Activated CD4-positive, alpha-beta T cell treated with anti-CD3 and anti-CD28 coated beads, Interleukin-2, amount 50 U/mL, for 16 hours (primary cell): ENCODE measurements at regions not wholly inside any gene's neighbourhood (a gene's known extent, or its start where the extent isn't known, plus 50 kb on each side); places are given as distances from the start of the nearest gene placed in this dataset.
"Not testable (repeated sequence)": the region's sequence is repeated elsewhere in the genome, so short reads cannot be mapped to it uniquely, and the experiment has no call there.

Experiments used
- DNase-seq: peaks from one replicate; pipeline ENCODE4 v3.0.0-alpha.2; 2020

GRCh38 chr13:43946281-43946680, 66.6 kb downstream of the LACC1 start:
- no peak for DNase-seq

- DNase-seq: no peak
Observed at GRCh38 chr13:43947897-43948458, 68.3 kb downstream of the LACC1 start.

DNA sequence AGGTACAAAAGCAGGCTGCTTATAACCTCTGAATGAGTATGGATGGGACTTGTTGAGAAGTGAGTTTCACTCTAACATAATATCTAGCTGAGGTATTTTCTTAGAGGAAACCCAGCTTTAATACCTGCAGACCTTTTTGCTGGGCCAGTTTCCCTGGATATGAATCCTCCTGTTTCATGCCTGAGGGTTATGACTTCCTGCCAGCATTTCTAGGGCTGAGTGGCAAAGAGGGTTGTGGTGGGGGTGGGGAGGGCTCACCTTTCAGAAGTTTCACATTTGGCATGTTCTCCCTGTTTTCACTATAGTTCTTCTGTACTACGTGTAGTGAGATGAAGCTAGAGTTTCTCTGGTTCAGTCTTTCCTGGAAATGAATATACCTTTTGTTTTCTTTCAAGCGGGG, 73.7 kb downstream of the LACC1 start:
- DNase-seq: no peak

DNA sequence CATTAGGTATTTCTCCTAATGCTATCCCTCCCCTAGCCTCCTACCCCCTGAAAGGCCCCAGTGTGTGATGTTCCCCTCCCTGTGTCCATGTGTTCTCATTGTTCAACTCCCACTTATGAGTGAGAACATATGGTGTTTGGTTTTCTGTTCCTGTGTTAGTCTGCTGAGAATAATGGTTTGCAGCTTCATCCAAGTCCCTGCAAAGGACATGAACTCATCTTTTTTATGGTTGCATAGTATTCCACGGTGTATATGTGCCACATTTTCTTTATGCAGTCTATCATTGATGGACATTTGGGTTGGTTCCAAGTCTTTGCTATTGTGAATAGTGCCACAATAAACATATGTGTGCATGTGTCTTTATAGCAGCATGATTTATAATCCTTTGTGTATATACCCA, 77.3 kb downstream of the LACC1 start:
- DNase-seq: not testable (repeated sequence)

DNA sequence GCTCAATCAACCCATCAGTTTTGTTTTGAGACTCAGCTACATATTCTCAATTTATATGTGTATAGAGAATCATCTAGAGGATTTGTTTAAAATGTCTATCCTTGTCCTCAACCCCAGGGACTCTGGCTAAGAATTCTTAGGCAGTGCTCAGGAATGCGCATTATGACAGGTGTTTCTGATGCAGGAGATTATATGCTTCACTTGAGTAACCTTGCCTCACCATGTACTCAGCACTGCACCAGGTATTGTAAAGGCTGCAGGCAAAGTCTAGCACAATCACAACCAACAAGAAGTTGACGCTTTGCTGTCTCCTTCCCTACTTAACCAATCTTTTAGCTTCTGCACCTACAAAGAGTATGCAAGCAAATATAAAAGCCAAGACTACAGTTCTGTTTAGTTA, 79.6 kb downstream of the LACC1 start:
- DNase-seq: no peak

- no peak for DNase-seq
Observed at GRCh38 chr13:43961909-43962308, 82.2 kb downstream of the LACC1 start.

GRCh38 chr13:43963726-43964125, 84.0 kb downstream of the LACC1 start:
- DNase-seq: no peak

DNA sequence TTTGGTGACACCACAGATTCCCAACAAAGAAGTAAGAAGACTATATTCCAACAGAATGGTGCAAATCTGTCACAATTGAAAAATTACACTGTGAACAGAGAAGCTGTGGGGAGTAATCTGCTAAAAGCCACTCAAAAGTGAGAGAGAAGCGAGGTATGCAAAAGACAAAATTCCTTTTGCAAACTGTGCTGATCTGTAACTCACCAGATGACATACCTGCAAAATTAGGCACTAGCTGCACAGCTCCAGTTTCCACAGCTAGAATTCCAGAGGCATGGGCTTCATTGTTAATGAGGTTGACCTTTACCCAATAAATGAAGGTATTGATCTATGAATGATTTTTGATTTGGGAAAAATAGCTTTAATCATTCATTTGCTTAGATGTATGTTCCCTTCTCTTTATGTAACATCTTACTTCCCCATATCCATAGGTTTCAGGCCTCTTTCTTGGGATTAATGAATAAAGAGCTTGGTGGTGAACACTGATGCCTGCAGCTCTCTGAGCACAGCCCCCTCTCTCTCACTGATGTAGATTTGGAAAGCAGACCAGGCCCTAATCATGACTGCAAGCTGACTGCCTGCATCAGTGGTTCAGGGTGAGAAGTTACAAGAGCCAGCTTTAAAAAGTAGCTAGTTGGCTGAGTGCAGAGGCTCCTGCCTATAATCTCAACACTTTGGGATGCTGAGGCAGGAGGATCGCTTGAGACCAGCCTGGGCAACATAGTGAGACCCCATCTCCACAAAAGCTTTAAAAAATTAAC, 85.2 kb downstream of the LACC1 start:
- DNase-seq: no peak

DNA sequence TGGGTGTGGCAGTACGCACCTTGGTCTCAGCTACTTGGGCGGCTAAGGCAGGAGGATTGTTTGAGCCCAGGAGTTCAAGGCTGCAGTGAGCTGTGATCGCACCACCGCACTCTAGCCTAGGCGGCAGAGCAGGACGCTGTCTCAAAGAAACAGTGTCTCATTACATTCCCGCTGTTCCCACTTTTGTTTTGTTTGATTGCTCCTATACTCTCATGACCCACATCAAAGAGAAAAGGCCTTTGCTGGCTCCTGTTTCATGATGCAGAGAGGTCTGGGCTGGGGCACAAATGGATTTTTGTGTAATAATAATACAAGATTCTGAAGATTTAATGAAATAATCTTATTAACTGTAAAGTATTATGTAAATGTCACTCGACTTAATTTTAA, 85.7 kb downstream of the LACC1 start:
- DNase-seq: no peak

- not testable (repeated sequence) for DNase-seq
Observed at GRCh38 chr13:43968251-43968942, 88.7 kb downstream of the LACC1 start.

DNA sequence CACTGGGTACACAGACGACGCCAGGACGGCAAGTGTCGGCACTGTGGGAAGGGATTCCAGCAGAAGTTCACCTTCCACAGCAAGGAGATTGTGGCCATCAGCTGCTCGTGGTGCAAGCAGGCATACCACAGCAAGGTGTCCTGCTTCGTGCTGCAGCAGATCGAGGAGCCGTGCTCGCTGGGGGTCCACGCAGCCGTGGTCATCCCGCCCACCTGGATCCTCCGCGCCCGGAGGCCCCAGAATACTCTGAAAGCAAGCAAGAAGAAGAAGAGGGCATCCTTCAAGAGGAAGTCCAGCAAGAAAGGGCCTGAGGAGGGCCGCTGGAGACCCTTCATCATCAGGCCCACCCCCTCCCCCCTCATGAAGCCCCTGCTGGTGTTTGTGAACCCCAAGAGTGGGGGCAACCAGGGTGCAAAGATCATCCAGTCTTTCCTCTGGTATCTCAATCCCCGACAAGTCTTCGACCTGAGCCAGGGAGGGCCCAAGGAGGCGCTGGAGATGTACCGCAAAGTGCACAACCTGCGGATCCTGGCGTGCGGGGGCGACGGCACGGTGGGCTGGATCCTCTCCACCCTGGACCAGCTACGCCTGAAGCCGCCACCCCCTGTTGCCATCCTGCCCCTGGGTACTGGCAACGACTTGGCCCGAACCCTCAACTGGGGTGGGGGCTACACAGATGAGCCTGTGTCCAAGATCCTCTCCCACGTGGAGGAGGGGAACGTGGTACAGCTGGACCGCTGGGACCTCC, 89.4 kb downstream of the LACC1 start:
- not testable (repeated sequence) for DNase-seq

- not testable (repeated sequence) for DNase-seq
Observed at GRCh38 chr13:43969919-43970318, 90.2 kb downstream of the LACC1 start.

GRCh38 chr13:43970520-43971242, 91.0 kb downstream of the LACC1 start:
- not testable (repeated sequence) for DNase-seq

DNA sequence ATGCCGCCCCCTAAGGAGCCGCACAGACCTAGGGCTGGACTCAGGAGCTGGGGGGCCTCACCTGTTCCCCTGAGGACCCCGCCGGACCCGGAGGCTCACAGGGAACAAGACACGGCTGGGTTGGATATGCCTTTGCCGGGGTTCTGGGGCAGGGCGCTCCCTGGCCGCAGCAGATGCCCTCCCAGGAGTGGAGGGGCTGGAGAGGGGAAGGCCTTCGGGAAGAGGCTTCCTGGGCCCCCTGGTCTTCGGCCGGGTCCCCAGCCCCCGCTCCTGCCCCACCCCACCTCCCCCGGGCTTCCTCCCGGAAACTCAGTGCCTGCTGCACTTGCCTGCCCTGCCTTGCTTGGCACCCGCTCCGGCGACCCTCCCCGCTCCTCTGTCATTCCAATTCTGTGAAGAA, 91.6 kb downstream of the LACC1 start:
- DNase-seq: not testable (repeated sequence)

GRCh38 chr13:43977911-43978310, 98.2 kb downstream of the LACC1 start:
- no peak for DNase-seq

GRCh38 chr13:43978688-43979087, 99.0 kb downstream of the LACC1 start:
- no peak for DNase-seq

DNA sequence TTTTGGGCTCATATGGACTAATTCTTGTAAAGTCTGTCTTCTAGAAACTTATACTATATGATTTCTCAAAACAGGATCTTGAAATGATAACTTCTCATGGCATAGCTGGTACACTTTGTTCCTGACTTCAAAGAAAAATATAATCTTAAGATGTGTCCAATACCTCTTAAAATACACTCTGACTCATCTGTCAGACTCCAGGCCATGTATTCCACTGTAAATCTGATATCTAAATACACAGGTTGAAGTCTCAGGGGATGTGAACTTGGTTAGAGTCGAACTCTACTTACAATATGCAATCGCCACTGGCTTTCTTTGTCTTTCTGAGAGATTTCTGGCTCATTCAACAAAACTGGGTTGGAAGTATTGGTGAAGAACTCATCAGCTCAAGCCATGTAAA, 99.8 kb downstream of the LACC1 start:
- DNase-seq: no peak

GRCh38 chr13:43980587-43980986, 100.9 kb downstream of the LACC1 start:
- DNase-seq: no peak

DNA sequence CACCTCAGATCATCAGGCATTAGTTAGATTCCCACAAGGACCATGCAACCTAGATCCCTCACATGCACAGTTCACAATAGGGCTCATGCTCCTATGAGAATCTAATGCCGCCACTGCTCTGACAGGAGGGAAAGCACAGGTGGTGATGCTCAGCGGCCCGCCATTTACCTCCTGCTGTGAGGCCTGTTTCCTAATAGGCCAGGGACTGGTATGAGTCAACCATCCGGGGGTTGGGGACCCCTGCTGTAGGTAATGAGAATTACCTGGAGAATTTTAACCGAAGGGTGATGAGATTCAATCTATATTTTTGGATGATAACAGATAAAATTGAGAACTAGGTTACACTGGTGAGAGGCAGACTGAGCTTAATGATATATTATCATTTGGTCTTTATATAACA, 101.4 kb downstream of the LACC1 start:
- no peak for DNase-seq

GRCh38 chr13:43981512-43982301, 102.0 kb downstream of the LACC1 start:
- DNase-seq: no peak

DNA sequence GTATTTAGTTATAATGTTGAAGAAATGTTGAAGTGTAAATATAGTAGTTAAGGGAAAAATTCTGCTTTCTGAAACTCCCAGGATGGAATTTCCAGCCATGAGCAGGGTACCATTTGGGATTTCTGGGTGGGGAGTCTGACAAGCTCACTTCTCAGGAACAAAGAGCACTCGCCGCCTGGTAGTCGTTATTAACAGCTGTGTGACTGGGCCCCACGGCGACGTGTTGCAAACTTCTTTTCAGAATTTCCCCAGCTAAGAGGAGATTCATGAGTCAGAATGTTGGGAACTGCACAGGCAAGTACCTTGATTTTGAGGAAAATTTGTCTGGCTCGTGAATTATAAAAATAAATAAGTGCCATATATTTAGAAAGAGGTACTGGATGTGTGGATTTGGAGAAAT, 103.7 kb downstream of the LACC1 start:
- no peak for DNase-seq

GRCh38 chr13:43984292-43984691, 104.6 kb downstream of the LACC1 start:
- DNase-seq: no peak
